ENCODE measurements at regions not wholly inside any gene's neighbourhood (a gene's known extent, or its start where the extent isn't known, plus 50 kb on each side); places are given as distances from the start of the nearest gene placed in this dataset.
"Not testable (repeated sequence)": the region's sequence is repeated elsewhere in the genome, so short reads cannot be mapped to it uniquely, and the experiment has no call there.

GRCh38 chr21:8987896-8988295, 1533.5 kb upstream of the TPTE start:
- not testable (repeated sequence) for DNase-seq

GRCh38 chr21:8988696-8989095, 1532.7 kb upstream of the TPTE start:
- no peak for DNase-seq

GRCh38 chr21:8989261-8989711, 1532.1 kb upstream of the TPTE start:
- no peak for DNase-seq

- no peak for DNase-seq
Observed at GRCh38 chr21:8989721-8990325, 1531.6 kb upstream of the TPTE start.

GRCh38 chr21:8990326-8991087, 1530.9 kb upstream of the TPTE start:
- DNase-seq = no peak

- no peak for DNase-seq
Observed at GRCh38 chr21:8991088-8991907, 1530.1 kb upstream of the TPTE start.

GRCh38 chr21:8991968-8992621, 1529.3 kb upstream of the TPTE start:
- DNase-seq = no peak

GRCh38 chr21:8992731-8993174, 1528.6 kb upstream of the TPTE start:
- DNase-seq = no peak

GRCh38 chr21:8993284-8993942, 1528.0 kb upstream of the TPTE start:
- DNase-seq = no peak

GRCh38 chr21:8993943-8994639, 1527.3 kb upstream of the TPTE start:
- DNase-seq = no peak

- no peak for DNase-seq
Observed at GRCh38 chr21:8994640-8995511, 1526.5 kb upstream of the TPTE start.

GRCh38 chr21:8996487-8996968, 1524.9 kb upstream of the TPTE start:
- DNase-seq = not testable (repeated sequence)

GRCh38 chr21:8997011-8997440, 1524.4 kb upstream of the TPTE start:
- no peak for DNase-seq

- DNase-seq = not testable (repeated sequence)
Observed at GRCh38 chr21:8997443-8998390, 1523.7 kb upstream of the TPTE start.

GRCh38 chr21:8998480-8998879, 1522.9 kb upstream of the TPTE start:
- DNase-seq = not testable (repeated sequence)

- DNase-seq = no peak
Observed at GRCh38 chr21:8998946-8999681, 1522.3 kb upstream of the TPTE start.

GRCh38 chr21:9000132-9000531, 1521.3 kb upstream of the TPTE start:
- DNase-seq = not testable (repeated sequence)

GRCh38 chr21:9000671-9001070, 1520.7 kb upstream of the TPTE start:
- not testable (repeated sequence) for DNase-seq
